ENCODE measurements at regions not wholly inside any gene's neighbourhood (a gene's known extent, or its start where the extent isn't known, plus 50 kb on each side); places are given as distances from the start of the nearest gene placed in this dataset.

DNA sequence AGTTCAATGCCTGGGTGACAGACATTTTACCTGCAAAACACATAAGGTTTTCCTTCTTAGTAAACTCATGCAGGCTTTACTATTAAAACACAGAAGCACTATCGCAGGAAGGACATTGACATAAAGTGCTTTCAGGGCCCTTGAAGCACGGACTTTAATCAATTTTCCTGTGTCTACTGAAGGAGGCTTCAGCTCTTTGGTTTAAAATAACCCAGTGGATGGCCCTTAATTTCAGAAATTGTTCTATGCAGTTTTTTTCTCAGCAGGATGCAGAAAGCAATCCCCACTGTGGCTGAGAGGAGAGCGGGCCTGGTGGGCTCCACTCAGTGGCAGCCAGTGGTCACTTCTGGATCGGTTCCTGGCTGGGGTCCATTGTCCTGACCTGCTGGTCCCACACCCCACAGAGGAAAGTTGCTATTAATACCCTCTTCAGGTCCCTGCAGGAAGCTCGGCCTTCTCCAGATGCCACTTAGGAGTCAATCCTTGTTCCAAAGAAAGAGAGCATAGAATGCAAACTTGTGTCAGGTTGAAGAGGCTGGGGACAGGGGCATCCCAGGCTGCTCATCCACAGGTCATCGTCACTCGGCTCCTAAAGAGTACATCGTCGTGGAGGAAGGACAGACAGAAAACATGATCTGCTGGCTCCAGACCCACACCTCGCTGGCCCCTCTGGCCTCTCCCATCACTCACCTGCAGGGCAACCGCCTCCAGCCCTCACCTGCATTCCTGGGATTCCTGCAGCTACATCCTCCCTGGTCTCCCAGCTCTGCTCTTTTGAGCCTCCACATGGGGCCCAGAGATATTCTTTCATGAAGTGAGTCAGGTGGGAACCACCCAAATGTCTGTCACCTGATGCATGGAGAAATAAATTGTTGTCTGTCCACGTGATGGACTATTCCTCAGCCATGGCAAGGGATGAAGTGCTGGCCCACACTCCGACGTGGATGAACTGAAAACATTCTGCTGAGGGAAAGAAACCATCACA, 153.1 kb downstream of the PSMG1 start:
- H3K27me3 ChIP-seq, result no peaks in the 10 kb centered on the region
- H3K27ac ChIP-seq, result peak overlapping the region; percentile 93
- peak in 1 of 2 donors; percentile 41 for DNase-seq (ENCODE audit: low read depth in 1 of 2, low spot score in 1 of 2)
- TF ChIP-seq, protein P1, sequence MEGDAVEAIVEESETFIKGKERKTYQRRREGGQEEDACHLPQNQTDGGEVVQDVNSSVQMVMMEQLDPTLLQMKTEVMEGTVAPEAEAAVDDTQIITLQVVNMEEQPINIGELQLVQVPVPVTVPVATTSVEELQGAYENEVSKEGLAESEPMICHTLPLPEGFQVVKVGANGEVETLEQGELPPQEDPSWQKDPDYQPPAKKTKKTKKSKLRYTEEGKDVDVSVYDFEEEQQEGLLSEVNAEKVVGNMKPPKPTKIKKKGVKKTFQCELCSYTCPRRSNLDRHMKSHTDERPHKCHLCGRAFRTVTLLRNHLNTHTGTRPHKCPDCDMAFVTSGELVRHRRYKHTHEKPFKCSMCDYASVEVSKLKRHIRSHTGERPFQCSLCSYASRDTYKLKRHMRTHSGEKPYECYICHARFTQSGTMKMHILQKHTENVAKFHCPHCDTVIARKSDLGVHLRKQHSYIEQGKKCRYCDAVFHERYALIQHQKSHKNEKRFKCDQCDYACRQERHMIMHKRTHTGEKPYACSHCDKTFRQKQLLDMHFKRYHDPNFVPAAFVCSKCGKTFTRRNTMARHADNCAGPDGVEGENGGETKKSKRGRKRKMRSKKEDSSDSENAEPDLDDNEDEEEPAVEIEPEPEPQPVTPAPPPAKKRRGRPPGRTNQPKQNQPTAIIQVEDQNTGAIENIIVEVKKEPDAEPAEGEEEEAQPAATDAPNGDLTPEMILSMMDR (IDR thresholded peaks at IDR 0.05; ENCODE audit: low read depth, low read length), result no peak
- H3K36me3 ChIP-seq, result no peaks in the 10 kb centered on the region
- no peak overlapping the region for H3K4me3 ChIP-seq
- H3K9me3 ChIP-seq (ENCODE audit: low read depth), result no peaks in the 10 kb centered on the region
- peaks cover 32% of the 10 kb centered on the region for H3K4me1 ChIP-seq (ENCODE audit: low read depth)

DNA sequence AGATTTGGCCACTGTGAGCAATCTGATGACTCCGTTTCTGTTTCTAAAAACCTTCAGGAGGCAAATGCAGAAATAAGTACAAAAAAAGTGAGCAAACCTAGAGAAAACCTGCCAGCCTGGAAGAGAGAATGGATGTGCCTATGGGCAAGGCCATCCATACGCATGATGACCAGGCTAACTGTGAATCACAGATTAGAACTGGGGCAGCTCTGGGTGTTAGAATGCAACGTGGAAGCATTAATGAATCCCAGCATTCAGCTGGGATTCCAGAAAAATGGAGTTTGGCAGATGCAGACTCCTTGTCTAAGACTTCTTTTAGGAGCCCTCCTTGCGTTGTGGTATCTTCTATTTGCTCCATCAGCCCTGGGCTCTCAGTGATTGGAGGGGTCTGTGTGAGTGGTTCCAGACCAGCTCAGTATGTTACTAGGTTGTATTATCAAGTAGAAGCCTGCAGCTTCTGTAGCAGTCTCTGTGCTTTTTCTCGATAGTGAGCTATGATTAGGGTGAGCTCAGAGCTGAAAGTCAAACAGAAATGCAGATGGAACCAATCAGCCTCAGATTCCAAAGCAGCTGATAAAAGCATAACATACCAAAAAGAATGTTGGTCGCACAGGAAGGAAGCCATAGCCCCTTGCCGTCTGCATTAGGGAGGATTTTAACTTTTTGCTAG, 154.0 kb downstream of the PSMG1 start:
- Histone ChIP-seq H3K27ac (peak overlapping the region; percentile 93), H3K9me3 (ENCODE audit: low read depth) (no peaks in the 10 kb centered on the region), H3K4me1 (ENCODE audit: low read depth) (peaks cover 26% of the 10 kb centered on the region), H3K4me3 (no peak overlapping the region), H3K27me3 (no peaks in the 10 kb centered on the region), H3K36me3 (no peaks in the 10 kb centered on the region)
- TF ChIP-seq, protein P1 (IDR thresholded peaks at IDR 0.05; ENCODE audit: low read depth, low read length), result no peak
- peak; percentile 68 to 85 for DNase-seq (ENCODE audit: low read depth in 1 of 2, low spot score in 1 of 2)

DNA sequence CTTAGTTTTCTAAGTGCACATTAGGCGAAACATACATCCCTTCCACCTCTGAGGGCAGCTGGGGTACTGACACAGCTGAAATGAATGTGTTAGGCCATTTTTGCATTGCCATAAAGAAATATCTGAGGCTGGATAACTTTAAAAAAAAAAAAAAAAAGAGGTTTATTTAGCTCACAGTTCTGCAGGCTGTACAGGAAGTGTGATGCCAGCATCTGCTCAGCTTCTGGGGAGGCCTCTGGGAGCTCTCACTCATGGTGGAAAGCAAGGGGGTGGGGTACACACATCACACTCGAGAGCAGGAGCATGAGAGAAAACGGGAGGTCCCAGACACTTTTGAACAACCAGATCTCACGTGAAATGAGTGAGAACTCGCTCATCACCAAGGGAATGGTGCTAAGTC, 158.1 kb downstream of the PSMG1 start:
- H3K36me3 ChIP-seq, result no peaks in the 10 kb centered on the region
- H3K9me3 ChIP-seq (ENCODE audit: low read depth), result no peaks in the 10 kb centered on the region
- peaks cover 29% of the 10 kb centered on the region for H3K4me1 ChIP-seq (ENCODE audit: low read depth)
- DNase-seq (ENCODE audit: low read depth in 1 of 2, low spot score in 1 of 2), result no peak
- TF ChIP-seq, protein P1 (IDR thresholded peaks at IDR 0.05; ENCODE audit: low read depth, low read length), result no peak
- no peaks in the 10 kb centered on the region for H3K27me3 ChIP-seq
- H3K27ac ChIP-seq, result no peak overlapping the region
- no peak overlapping the region for H3K4me3 ChIP-seq

DNA sequence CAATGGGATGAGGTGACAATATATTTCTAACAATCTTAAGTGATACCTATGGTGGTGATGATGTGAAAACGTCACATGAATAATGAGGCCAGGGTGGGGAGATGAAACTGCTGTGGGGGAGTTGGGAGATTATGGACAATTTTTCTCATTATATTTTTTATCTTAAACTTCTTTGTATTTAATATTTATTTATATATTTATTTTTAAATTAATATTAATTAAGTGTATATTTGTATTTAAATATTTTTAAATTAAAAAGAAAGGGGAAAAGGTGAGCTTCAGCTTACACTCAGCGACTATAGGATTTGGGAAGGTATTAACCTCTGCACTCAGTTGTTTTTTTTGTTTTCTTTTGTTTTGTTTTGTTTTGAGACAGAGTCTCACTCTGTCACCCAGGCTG, 158.7 kb downstream of the PSMG1 start:
- DNase-seq (ENCODE audit: low read depth in 1 of 2, low spot score in 1 of 2), result no peak
- Histone ChIP-seq H3K4me1 (ENCODE audit: low read depth) (peaks cover 22% of the 10 kb centered on the region), H3K4me3 (no peak overlapping the region), H3K9me3 (ENCODE audit: low read depth) (no peaks in the 10 kb centered on the region), H3K27ac (no peak overlapping the region), H3K36me3 (no peaks in the 10 kb centered on the region), H3K27me3 (no peaks in the 10 kb centered on the region)
- TF ChIP-seq, protein P1 (IDR thresholded peaks at IDR 0.05; ENCODE audit: low read depth, low read length), result no peak

DNA sequence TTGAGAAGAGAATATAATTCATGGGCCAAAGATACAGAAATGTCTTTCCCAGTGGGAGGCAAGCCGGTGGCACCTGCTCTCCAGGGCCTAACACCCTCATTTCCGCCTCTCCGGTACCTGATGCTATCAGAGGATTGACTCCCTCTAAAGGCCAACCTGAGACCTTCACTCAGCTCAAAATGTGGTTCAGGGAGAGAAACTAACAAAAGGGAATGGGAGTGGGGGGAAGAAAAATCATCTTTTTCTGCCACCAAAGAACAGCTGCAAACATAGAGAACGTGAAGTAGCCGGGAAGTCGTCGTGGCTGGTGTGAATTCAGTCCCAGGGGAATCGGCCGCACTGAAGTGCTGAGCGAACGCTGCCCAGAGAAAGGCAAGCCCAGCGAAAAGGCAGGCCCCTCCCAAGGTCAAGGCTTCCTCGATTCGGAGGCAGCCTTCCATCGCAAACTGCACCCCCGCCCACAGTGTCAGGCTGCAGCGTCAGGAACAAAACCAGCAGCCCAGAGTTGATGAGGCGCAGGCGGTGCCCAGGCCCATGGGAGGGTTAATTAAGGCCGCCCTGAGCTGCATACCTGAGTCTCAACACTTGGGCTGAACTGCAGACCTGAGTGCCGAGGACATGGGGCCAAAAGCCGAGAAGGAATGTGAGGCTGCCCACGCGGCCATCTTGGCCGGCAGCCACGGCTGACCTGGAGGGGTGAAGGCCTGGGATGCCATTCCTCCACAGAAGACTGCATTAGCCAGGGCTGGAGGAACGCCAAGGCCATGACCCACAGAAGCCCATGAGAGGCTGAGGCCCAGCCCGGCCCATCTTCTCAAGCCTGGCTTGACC, 160.2 kb downstream of the PSMG1 start:
- Histone ChIP-seq H3K36me3 (no peaks in the 10 kb centered on the region), H3K27ac (peak overlapping the region; percentile 18), H3K27me3 (no peaks in the 10 kb centered on the region), H3K9me3 (ENCODE audit: low read depth) (no peaks in the 10 kb centered on the region), H3K4me3 (no peak overlapping the region), H3K4me1 (ENCODE audit: low read depth) (peaks cover 12% of the 10 kb centered on the region)
- DNase-seq (ENCODE audit: low read depth in 1 of 2, low spot score in 1 of 2), result peak; percentile 70 to 95
- TF ChIP-seq, protein P1 (IDR thresholded peaks at IDR 0.05; ENCODE audit: low read depth, low read length), result peak; percentile 41

All from cardiac muscle cell (in vitro differentiated cells and primary cell).